ENCODE measurements at regions not wholly inside any gene's neighbourhood (a gene's known extent, or its start where the extent isn't known, plus 50 kb on each side); places are given as distances from the start of the nearest gene placed in this dataset.
"Not testable (repeated sequence)": the region's sequence is repeated elsewhere in the genome, so short reads cannot be mapped to it uniquely, and the experiment has no call there.

DNA sequence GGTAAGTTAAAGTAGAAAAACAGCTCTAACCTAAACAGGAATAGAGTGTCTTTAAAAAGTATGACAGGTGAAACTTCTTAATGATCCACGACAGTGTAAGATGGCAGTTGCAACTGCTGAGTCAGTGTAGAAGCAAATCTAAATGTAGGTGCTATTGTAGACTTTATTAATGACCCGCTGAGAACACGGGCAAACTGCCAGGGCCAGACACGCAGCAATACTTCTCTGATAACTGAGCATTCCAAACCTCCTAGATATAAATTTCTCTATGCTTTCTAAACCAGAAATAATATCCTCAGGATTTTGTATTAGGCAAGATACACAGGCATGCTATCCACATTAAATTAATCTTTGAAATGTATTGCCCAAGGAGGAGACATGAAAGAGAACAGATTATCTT lies 1076.4 kb downstream of the HACE1 start:
- DNase-seq (ENCODE audit: low read depth) = no peak

GRCh38 chr6:103769431-103769830 lies 1090.3 kb downstream of the HACE1 start:
- DNase-seq (ENCODE audit: low read depth) = no peak

GRCh38 chr6:103750603-103751002 lies 1109.1 kb downstream of the HACE1 start:
- DNase-seq (ENCODE audit: low read depth) = no peak

DNA sequence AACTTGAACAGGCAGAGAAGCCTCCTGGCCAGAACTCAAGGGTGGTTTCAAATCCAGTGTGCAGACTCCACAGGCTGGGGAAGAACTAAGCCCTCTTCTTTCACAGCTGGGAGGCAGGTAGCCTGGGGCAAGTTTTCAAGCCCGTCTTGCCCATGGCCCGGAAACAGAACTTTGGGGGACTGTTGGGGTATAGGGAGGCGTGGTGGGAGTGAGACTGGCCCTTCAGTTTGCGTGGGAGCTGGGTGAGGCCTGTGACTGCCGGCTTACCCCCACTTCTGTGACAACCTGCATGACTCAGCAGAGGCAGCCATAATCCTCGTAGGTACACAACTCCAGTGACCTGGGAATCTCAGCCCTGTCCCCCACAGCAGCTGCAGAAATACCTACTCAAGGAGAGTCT lies 1125.7 kb downstream of the HACE1 start:
- no peak for DNase-seq (ENCODE audit: low read depth)

DNA sequence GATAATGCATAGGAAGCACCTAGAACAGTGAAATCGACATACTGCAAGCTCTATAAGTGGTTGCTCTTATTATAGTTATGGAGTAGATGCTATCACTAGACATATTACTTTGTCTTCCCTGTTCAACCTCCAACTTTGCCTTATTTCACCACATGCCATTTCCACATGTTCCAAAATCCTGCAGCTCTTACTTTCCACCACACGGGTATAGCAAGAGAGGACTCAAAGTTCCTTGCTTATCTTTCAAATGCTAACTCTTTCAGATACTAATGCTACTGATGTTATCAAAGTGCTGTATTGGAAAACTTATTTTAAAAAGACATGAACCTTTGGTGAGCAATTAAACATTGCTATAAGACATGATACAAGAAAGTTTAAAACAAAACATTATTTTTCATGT lies 1130.1 kb downstream of the HACE1 start:
- DNase-seq (ENCODE audit: low read depth) = no peak

DNA sequence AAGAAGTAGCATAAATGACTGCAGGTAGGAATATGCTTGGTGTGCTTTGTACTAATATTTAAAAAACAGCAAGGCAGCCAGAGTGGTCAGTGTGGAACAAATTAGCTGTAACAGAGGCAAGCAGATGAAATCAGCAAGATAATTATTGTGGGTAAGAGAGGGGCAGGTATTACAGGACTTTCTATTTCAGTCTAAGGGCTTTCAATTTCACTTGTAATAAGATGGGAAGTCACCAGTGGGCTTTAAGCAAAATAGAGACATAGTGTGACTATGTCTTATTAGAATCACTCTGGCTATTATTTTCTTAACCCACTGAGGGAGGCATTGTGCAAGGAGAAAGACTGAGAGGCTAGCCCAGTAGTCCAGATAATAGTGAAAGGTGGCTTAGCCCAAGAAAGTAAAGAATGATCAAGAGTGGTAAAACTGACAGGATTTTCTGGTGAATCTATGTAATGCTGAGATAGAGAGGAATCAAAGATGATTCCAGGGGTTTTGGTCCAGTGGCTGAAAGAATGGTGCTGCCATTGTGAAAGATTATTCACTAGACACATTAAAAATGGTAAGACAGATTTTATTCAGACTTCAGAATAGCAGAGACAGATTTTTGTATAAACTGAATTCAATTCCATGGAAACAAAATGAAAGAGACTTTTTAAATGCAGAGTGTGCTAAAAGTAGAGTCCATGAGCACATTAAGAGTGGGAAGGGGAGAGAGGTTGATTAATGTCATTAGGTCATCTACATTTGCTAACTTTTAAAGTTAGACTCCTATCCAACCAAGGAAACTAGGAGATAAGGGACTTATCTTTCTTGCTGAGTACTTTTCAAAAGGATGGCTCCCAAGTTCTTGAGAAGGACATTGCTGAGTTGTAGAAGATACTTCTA lies 1136.0 kb downstream of the HACE1 start:
- DNase-seq (ENCODE audit: low read depth) = no peak

DNA sequence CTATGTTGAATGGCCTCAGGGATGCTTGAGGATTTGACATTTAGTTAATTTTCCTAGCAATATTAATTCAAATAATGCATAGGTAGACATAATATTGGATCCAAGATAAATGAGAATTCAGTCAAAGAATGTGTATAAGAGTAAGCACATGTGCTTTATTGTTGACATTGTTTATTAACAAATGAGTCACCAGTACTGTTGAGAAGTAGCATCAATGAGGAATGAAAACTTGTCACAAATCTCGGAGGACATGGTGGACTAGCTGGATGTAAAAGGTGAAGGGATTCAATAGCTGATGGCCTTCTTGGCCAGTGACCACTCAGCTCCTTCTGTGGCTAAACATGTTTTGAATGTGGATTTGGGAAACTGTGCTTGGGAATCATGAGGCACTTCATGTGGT lies 1137.0 kb downstream of the HACE1 start:
- DNase-seq (ENCODE audit: low read depth) = no peak

GRCh38 chr6:103721923-103722322 lies 1137.8 kb downstream of the HACE1 start:
- DNase-seq (ENCODE audit: low read depth) = no peak

GRCh38 chr6:103720393-103720792 lies 1139.3 kb downstream of the HACE1 start:
- no peak for DNase-seq (ENCODE audit: low read depth)

GRCh38 chr6:103719545-103719944 lies 1140.2 kb downstream of the HACE1 start:
- DNase-seq (ENCODE audit: low read depth) = no peak

- DNase-seq (ENCODE audit: low read depth) = no peak
These were observed 1144.5 kb downstream of the HACE1 start for GRCh38 chr6:103715269-103715668.

- DNase-seq (ENCODE audit: low read depth) = not testable (repeated sequence)
These were observed 1150.5 kb downstream of the HACE1 start for GRCh38 chr6:103709236-103709635.

- no peak for DNase-seq (ENCODE audit: low read depth)
These were observed 1152.0 kb downstream of the HACE1 start for GRCh38 chr6:103707596-103708325.

- no peak for DNase-seq (ENCODE audit: low read depth)
These were observed 1160.0 kb downstream of the HACE1 start for GRCh38 chr6:103699769-103700168.

DNA sequence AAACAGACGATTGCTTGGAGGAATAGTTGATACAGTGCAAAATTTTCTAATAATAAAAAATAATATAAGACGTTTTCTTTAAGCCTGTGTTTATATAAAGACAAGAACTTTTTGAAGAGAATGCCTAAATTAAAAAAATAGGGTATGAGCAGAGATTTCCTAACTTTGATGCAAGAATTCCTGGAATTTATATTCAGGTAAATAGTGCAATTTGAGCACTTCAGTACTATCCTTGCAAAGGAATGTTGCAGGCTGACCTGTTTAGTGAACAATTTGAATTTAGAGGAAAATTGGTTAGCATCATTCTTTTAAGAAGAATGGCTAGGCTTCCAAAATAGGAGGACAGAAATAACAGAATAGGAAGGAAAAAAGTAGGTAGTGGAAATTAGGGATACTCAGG lies 1172.3 kb downstream of the HACE1 start:
- no peak for DNase-seq (ENCODE audit: low read depth)

DNA sequence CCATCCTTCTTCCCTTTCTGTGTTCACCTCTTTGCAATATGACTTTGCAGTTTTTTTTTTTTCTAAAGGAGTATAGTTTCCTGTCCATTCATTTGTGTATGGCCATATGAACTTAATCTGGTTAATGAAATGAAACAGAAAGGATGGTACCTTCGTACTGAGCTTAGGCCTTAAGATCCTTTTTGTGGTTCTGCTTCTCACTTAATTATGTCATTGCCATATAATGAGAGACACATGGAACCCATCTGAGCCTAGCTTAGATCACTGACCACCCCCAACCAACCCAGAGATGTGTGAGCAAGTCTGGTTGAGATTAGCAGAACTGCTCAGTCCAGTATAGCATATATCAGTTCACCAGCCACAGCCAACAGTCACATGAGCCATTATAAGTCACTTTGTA lies 1179.6 kb downstream of the HACE1 start:
- no peak for DNase-seq (ENCODE audit: low read depth)

GRCh38 chr6:103677290-103677689 lies 1182.4 kb downstream of the HACE1 start:
- DNase-seq (ENCODE audit: low read depth) = no peak

- no peak for DNase-seq (ENCODE audit: low read depth)
These were observed 1183.8 kb downstream of the HACE1 start for GRCh38 chr6:103675807-103676406.

GRCh38 chr6:103674790-103675189 lies 1184.9 kb downstream of the HACE1 start:
- DNase-seq (ENCODE audit: low read depth) = no peak

DNA sequence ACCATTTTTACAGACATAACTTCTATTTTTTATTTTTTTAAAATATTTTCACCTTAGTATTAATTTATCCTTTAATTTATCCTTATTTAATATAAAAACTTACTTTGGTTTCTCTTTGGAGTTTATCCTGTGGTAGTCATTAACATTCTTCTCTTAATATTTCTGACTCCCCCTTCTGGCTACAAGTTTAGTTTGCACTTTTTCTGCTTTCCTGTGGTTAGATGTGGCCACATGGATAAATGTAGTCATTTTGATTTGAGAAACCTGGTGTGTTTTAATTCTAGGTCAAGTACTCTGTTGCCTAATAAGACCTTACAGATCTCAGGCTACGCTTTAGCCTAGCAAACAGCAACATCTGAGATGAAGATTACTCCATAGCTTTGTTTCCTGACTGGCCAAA lies 1187.5 kb downstream of the HACE1 start:
- peak; percentile 4 for DNase-seq (ENCODE audit: low read depth)

GRCh38 chr6:103629613-103630012 lies 1230.1 kb downstream of the HACE1 start:
- no peak for DNase-seq (ENCODE audit: low read depth)

DNA sequence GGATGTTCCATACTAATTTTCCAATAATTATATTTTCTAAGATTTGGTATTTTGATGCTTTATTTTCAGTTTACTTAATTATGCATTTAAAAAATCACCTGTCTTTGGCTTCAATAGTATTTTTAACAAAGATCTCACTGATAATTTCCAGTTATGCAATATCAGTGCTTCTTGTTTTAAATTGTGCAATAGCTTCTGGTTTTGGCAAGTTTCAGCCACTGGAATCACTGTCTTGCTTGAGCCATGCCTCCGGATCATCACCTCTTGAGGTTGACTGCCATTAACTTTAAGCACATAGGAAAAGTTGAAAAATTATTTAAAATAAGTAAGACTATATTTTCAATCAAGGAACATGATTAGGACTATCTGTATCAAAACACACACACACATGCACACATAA lies 1242.1 kb downstream of the HACE1 start:
- DNase-seq (ENCODE audit: low read depth) = no peak

- no peak for DNase-seq (ENCODE audit: low read depth)
These were observed 1272.0 kb downstream of the HACE1 start for GRCh38 chr6:103587722-103588121.
